Astrocyte (in vitro differentiated cells and primary cell): ENCODE measurements at regions not wholly inside any gene's neighbourhood (a gene's known extent, or its start where the extent isn't known, plus 50 kb on each side); places are given as distances from the start of the nearest gene placed in this dataset.

Source experiments
- DNase-seq: peaks from one replicate; pipeline ENCODE4 v3.0.0-alpha.2; 2010; ENCODE audit warnings: low read depth
- FAIRE-seq: peaks from 2 replicates; lab custom pipeline; 2011; peaks lifted over from hg19 to GRCh38; lab: Jason Lieb, UNC
- H2AFZ ChIP-seq: 2 replicates; pipeline ENCODE4 v1.6.0; 2012; ENCODE audit warnings: low read depth, low read length, inconsistent platforms
- H3K27ac ChIP-seq: 2 replicates; pipeline ENCODE4 v1.5.1; 2011; ENCODE audit warnings: low read depth, low read length, inconsistent platforms
- H3K27me3 ChIP-seq: 2 replicates; pipeline ENCODE4 v1.6.0; 2011; ENCODE audit warnings: low read length, inconsistent platforms; ENCODE audit not compliant: insufficient read depth
- H3K36me3 ChIP-seq: 2 replicates; pipeline ENCODE4 v1.5.1; 2011; ENCODE audit warnings: low read length, inconsistent platforms; ENCODE audit not compliant: insufficient read depth
- H3K4me1 ChIP-seq: 2 replicates; pipeline ENCODE4 v1.5.1; 2011; ENCODE audit warnings: low read length, inconsistent platforms; ENCODE audit not compliant: insufficient read depth
- H3K4me2 ChIP-seq: 2 replicates; pipeline ENCODE4 v1.6.0; 2012; ENCODE audit warnings: low read length, inconsistent platforms
- H3K4me3 ChIP-seq: 2 replicates; pipeline ENCODE4 v1.5.1; 2011; ENCODE audit warnings: low read depth, mild to moderate bottlenecking, low read length, inconsistent platforms; ENCODE audit not compliant: insufficient read depth
- H3K79me2 ChIP-seq: 2 replicates; pipeline ENCODE4 v1.6.0; 2012; ENCODE audit warnings: mild to moderate bottlenecking, low read length, inconsistent platforms; ENCODE audit not compliant: insufficient read depth
- H3K9ac ChIP-seq: 2 replicates; pipeline ENCODE4 v1.6.0; 2012; ENCODE audit warnings: mild to moderate bottlenecking, low read length, inconsistent platforms
- H3K9me3 ChIP-seq: 2 replicates; pipeline ENCODE4 v1.5.1; 2012; ENCODE audit warnings: low read depth, mild to moderate bottlenecking, low read length, inconsistent platforms; ENCODE audit not compliant: insufficient read depth
- H4K20me1 ChIP-seq: 2 replicates; pipeline ENCODE4 v1.6.0; 2012; ENCODE audit warnings: low read length, inconsistent platforms; ENCODE audit not compliant: insufficient read depth
- H3K27ac Mint-ChIP-seq: one replicate; pipeline ENCODE4 v1.8.0; 2021; ENCODE audit warnings: mild to moderate bottlenecking, mixed read lengths; ENCODE audit not compliant: unreplicated experiment
- H3K27me3 Mint-ChIP-seq: one replicate; pipeline ENCODE4 v1.8.0; 2021; ENCODE audit warnings: low read depth, mixed read lengths; ENCODE audit not compliant: unreplicated experiment
- H3K36me3 Mint-ChIP-seq: one replicate; pipeline ENCODE4 v1.8.0; 2021; ENCODE audit warnings: low read depth, mixed read lengths; ENCODE audit not compliant: unreplicated experiment
- H3K4me1 Mint-ChIP-seq: one replicate; pipeline ENCODE4 v1.8.0; 2021; ENCODE audit warnings: low read depth, mixed read lengths; ENCODE audit not compliant: unreplicated experiment
- H3K4me3 Mint-ChIP-seq: one replicate; pipeline ENCODE4 v1.8.0; 2021; ENCODE audit warnings: mild to moderate bottlenecking, moderate library complexity, mixed read lengths; ENCODE audit not compliant: unreplicated experiment
- H3K9me3 Mint-ChIP-seq: one replicate; pipeline ENCODE4 v1.8.0; 2021; ENCODE audit warnings: mild to moderate bottlenecking, mixed read lengths; ENCODE audit not compliant: unreplicated experiment
- CTCF ChIP-seq: IDR thresholded peaks from 2 replicates; pipeline ENCODE4 v1.5.1; 2011; ENCODE audit warnings: low read depth, mild to moderate bottlenecking, inconsistent platforms, low read length, moderate library complexity; ENCODE audit not compliant: insufficient read depth
- EZH2 ChIP-seq: IDR thresholded peaks from 2 replicates; pipeline ENCODE4 v1.6.1; 2012; ENCODE audit warnings: mild to moderate bottlenecking, low read length, inconsistent platforms; ENCODE audit not compliant: insufficient read depth

GRCh38 chr3:70833239-70833960 is 521.0 kb upstream of the MDFIC2 start:
- Histone ChIP-seq H3K4me2 (peak overlapping the region; percentile 53), H3K36me3 (no peaks in the 10 kb centered on the region), H3K79me2 (no peaks in the 10 kb centered on the region), H2AFZ (no peak overlapping the region), H3K4me3 (no peak overlapping the region), H3K9me3 (no peaks in the 10 kb centered on the region), H4K20me1 (no peaks in the 10 kb centered on the region), H3K4me1 (peaks cover 25% of the 10 kb centered on the region), H3K9ac (peak overlapping the region; percentile 28), H3K27me3 (no peaks in the 10 kb centered on the region), H3K27ac (peak overlapping the region; percentile 80)
- no peaks in the 10 kb centered on the region for H3K36me3 Mint-ChIP-seq
- no peak overlapping the region for H3K4me3 Mint-ChIP-seq
- FAIRE-seq (no peak), DNase-seq (peak; percentile 82)
- TF ChIP-seq CTCF (no peak), EZH2 (no peak)
- no peaks in the 10 kb centered on the region for H3K27me3 Mint-ChIP-seq
- H3K4me1 Mint-ChIP-seq = peaks cover 32% of the 10 kb centered on the region
- H3K9me3 Mint-ChIP-seq = peaks cover 3% of the 10 kb centered on the region
- peak overlapping the region; percentile 77 for H3K27ac Mint-ChIP-seq

- Histone ChIP-seq H3K9me3 (no peaks in the 10 kb centered on the region), H3K9ac (peak overlapping the region; percentile 28), H3K79me2 (no peaks in the 10 kb centered on the region), H3K36me3 (no peaks in the 10 kb centered on the region), H3K4me3 (no peak overlapping the region), H3K27ac (peak overlapping the region; percentile 80), H2AFZ (no peak overlapping the region), H4K20me1 (no peaks in the 10 kb centered on the region), H3K4me1 (peaks cover 25% of the 10 kb centered on the region), H3K4me2 (peak overlapping the region; percentile 53), H3K27me3 (no peaks in the 10 kb centered on the region)
- peak; percentile 73 for FAIRE-seq
- Mint-ChIP-seq H3K9me3 (peaks cover 3% of the 10 kb centered on the region), H3K27me3 (no peaks in the 10 kb centered on the region), H3K4me1 (peaks cover 37% of the 10 kb centered on the region), H3K36me3 (no peaks in the 10 kb centered on the region), H3K4me3 (no peak overlapping the region), H3K27ac (peak overlapping the region; percentile 77)
- peak; percentile 92 for DNase-seq
- TF ChIP-seq EZH2 = no peak
- no peak for TF ChIP-seq CTCF
Observed at GRCh38 chr3:70832834-70833205, 520.4 kb upstream of the MDFIC2 start.
